ENCODE measurements at regions not wholly inside any gene's neighbourhood (a gene's known extent, or its start where the extent isn't known, plus 50 kb on each side); places are given as distances from the start of the nearest gene placed in this dataset.
A peak's percentile ranks its signal among the peaks of the same experiment; 100 is the strongest.
"Not testable (repeated sequence)": the region's sequence is repeated elsewhere in the genome, so short reads cannot be mapped to it uniquely, and the experiment has no call there.

DNA sequence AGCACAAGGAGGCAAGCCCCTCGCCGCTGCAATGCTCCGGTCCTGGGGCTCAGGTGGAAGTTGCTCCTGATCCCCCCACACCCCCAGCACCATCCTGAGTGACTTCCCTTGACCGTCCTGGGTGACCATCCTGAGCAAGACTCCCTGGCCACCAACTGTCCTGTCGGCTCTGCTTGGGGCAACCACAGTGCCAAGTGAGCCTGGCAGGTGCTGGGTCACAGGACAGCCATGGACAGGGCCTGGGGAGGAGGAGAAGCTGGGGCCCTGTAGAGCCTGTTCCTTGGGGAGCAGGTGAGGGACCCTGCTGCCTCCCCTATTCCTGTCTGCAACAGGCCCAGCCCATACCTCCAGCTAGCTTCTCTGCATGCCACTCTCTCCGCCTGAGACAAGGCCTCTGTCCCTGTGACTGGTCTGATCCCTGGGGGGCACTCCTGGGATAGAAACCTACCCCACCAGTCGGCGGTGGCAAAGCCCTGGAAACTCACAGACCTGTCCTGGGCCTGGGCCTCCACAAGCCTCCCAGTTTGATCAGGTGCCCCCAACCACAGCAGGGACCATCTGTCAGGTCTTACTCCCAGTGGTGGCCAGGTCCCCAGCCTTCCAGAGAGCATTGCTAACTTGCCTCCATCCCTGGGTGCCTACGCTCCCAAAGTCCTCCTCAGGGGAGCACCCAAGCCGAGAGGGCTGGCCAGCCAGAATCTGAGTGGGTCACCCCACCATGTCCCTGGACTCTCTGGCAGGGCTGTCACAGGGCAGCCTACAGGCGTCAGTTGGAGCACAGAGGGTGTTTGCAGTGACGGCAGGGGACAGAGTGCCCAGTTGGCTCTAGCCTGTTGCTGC is 68.7 kb upstream of the WNT7B start:
- Mint-ChIP-seq H3K27me3 (no peaks in the 10 kb centered on the region), H3K27ac (no peak overlapping the region), H3K36me3 (ENCODE audit: low read depth) (no peaks in the 10 kb centered on the region), H3K4me1 (no peaks in the 10 kb centered on the region), H3K9me3 (no peaks in the 10 kb centered on the region), H3K4me3 (peak overlapping the region; percentile 51)
- DNase-seq: no peak
- intact Hi-C loops (cut with micrococcal nuclease): no loop called here

DNA sequence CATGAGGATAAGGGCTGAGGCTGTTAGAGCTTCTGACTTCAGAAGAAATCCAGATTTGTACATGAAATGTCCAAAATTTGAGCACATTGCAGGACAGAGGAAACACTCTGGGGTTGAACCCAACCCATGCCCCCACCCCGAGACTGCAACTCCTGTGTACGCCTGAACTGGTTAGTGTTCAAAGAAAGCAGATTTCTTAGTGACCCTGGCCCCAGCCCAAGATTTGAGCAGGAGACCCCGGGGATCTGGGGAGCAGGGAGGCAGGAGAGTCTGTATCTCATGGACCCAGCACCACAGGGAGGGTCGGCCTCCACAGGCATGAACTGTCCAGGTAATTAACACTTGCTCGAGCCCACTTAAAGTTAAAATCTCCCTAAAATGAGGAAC is 69.3 kb upstream of the WNT7B start:
- DNase-seq: no peak
- intact Hi-C loops (cut with micrococcal nuclease): no loop called here
- Mint-ChIP-seq H3K9me3 (no peaks in the 10 kb centered on the region), H3K4me1 (no peaks in the 10 kb centered on the region), H3K36me3 (ENCODE audit: low read depth) (no peaks in the 10 kb centered on the region), H3K4me3 (no peak overlapping the region), H3K27ac (no peak overlapping the region), H3K27me3 (no peaks in the 10 kb centered on the region)

DNA sequence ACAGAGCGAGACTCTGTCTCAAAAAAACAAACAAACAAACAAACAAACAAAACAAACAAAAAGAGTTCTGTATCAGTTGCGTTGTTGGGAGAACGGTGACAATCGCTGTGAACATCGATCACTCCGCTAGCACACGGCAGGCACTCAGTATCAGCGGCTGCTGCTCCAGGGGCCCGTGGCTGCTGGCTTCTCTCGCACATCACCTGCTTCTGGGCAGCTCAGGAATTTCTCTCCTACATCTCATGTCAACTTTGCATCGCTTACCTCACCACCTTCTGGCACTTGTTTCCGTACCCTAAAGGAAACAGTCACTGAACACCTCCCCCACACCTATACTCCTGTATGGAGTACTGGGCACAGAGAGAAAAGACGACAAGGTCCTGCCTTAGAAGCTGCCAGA is 70.3 kb upstream of the WNT7B start:
- no peak for DNase-seq
- no peaks in the 10 kb centered on the region for H3K36me3 Mint-ChIP-seq (ENCODE audit: low read depth)
- H3K4me3 Mint-ChIP-seq: no peak overlapping the region
- H3K4me1 Mint-ChIP-seq: peaks cover 2% of the 10 kb centered on the region
- no peaks in the 10 kb centered on the region for H3K9me3 Mint-ChIP-seq
- no peaks in the 10 kb centered on the region for H3K27me3 Mint-ChIP-seq
- intact Hi-C loops (cut with micrococcal nuclease): no loop called here
- no peak overlapping the region for H3K27ac Mint-ChIP-seq

DNA sequence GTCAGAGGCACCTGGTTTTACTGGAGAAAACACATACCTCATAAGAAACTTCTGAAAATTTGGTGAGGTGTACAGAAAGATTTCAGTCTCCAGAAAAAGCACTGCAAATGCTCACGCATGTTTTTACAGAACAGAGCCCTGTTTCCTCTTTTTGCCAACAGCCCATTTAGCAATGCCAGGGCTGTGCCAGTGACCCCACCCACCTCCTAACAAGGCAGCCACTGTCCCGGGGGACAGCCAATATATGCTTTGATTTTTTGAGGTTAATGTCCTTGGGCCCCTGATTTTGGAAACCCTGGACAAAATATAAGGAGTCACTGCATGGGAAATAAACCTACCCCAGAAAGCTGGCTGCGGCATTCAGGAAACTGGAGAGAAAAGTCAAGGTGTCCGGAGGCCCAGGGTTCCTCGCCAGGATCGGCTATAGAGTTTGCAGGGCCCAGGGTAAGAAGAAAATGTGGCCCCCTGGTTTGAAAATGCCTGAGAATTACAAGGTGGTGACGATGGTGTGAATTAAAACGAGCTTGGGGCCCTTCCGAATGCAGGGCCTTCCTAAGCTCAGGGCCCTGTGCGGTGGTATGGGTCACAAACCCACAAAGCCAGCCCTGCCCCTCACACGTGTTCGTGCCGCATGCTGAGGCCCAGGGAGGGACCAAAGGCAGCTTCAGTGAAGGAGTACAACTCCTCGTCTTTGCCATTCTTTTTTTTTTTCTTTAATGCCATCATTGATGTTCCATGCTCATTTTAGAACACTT is 71.1 kb upstream of the WNT7B start:
- Mint-ChIP-seq H3K27ac (no peak overlapping the region), H3K36me3 (ENCODE audit: low read depth) (no peaks in the 10 kb centered on the region), H3K4me1 (peaks cover 5% of the 10 kb centered on the region)

DNA sequence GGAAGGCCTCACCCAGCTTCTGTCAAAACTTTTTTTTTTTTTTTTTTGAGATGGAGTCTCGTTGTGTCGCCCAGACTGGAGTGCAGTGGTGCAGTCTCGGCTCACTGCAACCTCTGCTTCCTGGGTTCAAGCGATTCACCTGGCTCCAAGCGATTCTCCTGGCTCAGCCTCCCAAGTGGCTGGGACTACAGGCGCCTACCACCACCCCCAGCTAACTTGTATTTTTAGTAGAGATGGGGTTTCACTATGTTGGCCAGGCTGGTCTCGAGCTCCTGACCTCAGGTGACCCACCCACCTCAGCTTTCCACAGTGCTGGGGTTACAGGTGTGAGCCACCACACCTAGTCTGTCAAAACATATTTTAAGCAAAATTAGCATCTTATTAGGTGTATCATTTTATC is 71.7 kb upstream of the WNT7B start:
- H3K4me3 Mint-ChIP-seq; H3K36me3 Mint-ChIP-seq (ENCODE audit: low read depth); H3K9me3 Mint-ChIP-seq; H3K27ac Mint-ChIP-seq; H3K4me1 Mint-ChIP-seq; intact Hi-C loops (cut with micrococcal nuclease); H3K27me3 Mint-ChIP-seq; DNase-seq: not testable (repeated sequence)

More for the DNA sequence above, 71.1 kb upstream of the WNT7B start:
- Mint-ChIP-seq H3K9me3 (no peaks in the 10 kb centered on the region), H3K4me3 (no peak overlapping the region), H3K27me3 (no peaks in the 10 kb centered on the region)
- DNase-seq: no peak
- intact Hi-C loops (cut with micrococcal nuclease): no loop called here

DNA sequence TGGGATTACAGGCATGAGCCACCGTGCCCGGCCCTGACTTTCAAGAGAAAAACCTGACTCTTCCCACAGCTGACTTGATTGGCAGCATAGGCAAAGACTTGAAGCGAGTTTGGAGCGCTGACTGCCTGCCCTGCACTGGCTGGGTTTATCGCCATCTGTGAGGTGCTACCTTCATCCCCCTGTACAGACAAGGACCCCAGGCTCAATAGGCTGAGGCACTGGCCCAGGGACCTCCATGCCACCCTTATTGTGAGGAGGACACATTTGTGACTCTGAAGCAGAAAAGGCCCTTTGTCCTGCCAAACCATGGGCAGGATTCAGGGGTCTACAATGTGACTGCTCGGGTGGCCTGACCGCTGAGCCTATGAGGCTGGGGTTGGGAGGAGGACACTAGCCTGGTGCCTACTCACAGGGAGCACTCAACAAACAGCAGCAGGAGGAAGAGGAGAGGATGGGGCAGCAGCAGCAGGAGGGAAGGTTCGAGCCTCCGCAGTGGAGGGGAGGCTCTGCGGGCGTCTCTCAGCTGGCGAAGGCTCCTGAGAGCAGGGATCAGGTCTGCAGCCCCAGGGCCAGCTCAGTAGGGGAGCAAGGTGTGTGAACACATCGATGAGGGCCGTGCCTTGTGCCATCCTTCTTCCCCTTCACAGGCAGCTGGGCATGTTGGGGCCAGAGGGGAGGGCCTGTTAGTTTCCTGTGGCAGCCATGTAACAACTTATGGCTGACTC is 72.9 kb upstream of the WNT7B start:
- H3K27me3 Mint-ChIP-seq: no peaks in the 10 kb centered on the region
- H3K4me3 Mint-ChIP-seq: no peak overlapping the region
- no peaks in the 10 kb centered on the region for H3K9me3 Mint-ChIP-seq
- DNase-seq: no peak
- peak overlapping the region; percentile 4 for H3K27ac Mint-ChIP-seq
- peaks cover 11% of the 10 kb centered on the region for H3K4me1 Mint-ChIP-seq
- intact Hi-C loops (cut with micrococcal nuclease): no loop called here
- H3K36me3 Mint-ChIP-seq (ENCODE audit: low read depth): no peaks in the 10 kb centered on the region

DNA sequence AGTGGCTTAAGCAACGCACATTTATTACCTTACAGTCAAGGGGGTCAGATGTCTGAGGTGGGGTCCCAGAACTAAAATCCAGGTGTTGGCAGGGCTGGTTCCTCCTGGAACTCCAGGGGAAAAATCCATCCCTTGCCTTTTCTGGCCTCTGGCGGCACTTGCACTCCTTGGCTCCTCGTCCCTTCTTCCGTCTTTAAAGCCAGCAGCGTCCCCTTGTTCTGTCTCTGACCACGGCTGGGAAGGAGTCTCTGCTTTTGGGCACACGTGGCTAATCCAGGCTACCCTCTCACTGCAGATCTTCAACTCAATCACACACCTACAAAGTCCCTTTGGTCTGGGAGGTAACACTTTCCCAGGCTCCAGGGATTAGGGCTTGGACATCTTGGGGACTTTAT is 73.5 kb upstream of the WNT7B start:
- H3K4me3 Mint-ChIP-seq: no peak overlapping the region
- peaks cover under 1% of the 10 kb centered on the region for H3K36me3 Mint-ChIP-seq (ENCODE audit: low read depth)
- intact Hi-C loops (cut with micrococcal nuclease): no loop called here

DNA sequence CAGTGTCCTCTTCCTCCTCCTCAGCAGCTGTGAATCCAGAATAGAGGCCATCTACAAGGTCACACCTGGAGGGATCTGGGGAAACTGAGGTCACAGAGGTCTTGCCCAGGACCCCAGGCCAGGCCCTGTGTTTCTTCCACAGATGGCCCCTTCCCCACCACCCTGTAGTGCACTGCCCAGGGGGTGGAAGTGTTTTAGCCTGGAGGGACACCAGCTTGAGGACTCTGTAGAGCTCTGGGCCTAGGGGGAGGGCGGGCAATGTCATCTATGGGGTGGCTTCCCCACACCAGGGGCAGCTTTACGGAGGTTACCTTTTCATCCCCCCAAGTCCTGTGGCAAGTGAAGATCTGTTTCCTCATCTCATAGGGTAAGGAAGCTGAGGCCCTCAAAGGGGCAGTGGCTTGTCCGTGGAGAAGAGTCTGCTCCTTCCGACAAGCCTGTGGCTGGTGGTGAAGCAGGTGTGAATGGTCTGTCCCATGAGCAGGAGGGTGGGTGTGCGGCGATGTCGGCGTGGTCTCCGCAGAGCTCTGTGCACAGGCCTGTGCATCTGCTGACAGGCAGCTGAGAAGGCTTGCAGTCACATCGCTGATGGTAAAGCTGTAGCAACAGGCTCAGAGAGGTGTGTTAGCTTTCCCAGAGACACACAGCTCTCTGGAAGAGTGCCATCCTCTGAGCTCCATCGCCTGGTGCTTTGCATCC is 74.1 kb upstream of the WNT7B start:
- intact Hi-C loops (cut with micrococcal nuclease): no loop called here
- Mint-ChIP-seq H3K4me3 (no peak overlapping the region), H3K27me3 (no peaks in the 10 kb centered on the region), H3K27ac (peak overlapping the region; percentile 40), H3K36me3 (ENCODE audit: low read depth) (peaks cover 1% of the 10 kb centered on the region), H3K9me3 (no peaks in the 10 kb centered on the region), H3K4me1 (peaks cover 17% of the 10 kb centered on the region)
- no peak for DNase-seq

More for the DNA sequence above, 73.5 kb upstream of the WNT7B start:
- Mint-ChIP-seq H3K4me1 (peaks cover 16% of the 10 kb centered on the region), H3K27me3 (no peaks in the 10 kb centered on the region), H3K27ac (no peak overlapping the region), H3K9me3 (no peaks in the 10 kb centered on the region)
- no peak for DNase-seq

DNA sequence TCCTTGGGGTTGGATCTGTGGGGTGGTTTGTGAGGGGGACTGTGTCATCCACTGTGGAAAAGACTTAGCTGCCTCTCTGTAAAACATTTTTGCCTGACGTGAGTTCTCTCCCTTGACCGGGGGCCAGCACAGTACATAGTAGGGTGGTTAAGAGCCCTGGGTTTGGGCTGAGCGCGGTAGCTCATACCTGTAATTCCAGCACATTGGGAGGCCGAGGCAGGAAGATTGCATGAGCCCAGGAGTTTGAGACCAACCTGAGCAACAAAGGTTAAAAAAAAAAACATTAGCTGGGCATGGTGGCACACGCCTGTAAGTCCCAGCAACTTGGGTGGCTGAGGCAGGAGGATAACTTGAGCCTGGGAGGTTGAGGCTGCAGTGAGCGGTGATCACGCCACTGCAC is 74.7 kb upstream of the WNT7B start:
- intact Hi-C loops (cut with micrococcal nuclease): no loop called here
- Mint-ChIP-seq H3K4me1 (peaks cover 21% of the 10 kb centered on the region), H3K27ac (no peak overlapping the region), H3K4me3 (peak overlapping the region; percentile 35), H3K36me3 (ENCODE audit: low read depth) (peaks cover 1% of the 10 kb centered on the region), H3K27me3 (no peaks in the 10 kb centered on the region), H3K9me3 (no peaks in the 10 kb centered on the region)
- DNase-seq: no peak

DNA sequence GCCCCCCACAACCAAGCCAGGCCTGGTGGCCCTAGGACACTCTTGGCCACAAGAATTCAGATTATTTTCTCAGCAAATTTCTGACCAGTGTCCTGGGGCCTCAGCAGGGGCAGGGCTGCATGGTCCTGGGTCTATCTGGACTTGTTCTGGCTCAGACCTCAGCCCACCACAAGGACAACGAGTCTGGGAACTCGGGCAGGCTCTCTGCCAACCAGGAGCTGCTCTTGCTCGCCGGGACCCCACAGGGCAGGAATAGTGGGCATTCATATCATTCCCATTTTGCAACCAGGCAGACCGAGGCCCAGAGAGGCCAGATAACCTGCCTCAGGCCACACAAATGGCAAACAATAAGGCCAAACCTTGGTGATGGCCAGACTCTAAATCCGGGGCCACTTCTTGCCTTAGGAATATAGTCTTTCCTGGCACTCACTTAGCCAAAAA is 75.4 kb upstream of the WNT7B start:
- intact Hi-C loops (cut with micrococcal nuclease): no loop called here
- Mint-ChIP-seq H3K4me1 (peaks cover 24% of the 10 kb centered on the region), H3K4me3 (peak overlapping the region; percentile 91), H3K9me3 (no peaks in the 10 kb centered on the region), H3K27ac (peak overlapping the region; percentile 94), H3K27me3 (no peaks in the 10 kb centered on the region), H3K36me3 (ENCODE audit: low read depth) (peaks cover 1% of the 10 kb centered on the region)
- no peak for DNase-seq

DNA sequence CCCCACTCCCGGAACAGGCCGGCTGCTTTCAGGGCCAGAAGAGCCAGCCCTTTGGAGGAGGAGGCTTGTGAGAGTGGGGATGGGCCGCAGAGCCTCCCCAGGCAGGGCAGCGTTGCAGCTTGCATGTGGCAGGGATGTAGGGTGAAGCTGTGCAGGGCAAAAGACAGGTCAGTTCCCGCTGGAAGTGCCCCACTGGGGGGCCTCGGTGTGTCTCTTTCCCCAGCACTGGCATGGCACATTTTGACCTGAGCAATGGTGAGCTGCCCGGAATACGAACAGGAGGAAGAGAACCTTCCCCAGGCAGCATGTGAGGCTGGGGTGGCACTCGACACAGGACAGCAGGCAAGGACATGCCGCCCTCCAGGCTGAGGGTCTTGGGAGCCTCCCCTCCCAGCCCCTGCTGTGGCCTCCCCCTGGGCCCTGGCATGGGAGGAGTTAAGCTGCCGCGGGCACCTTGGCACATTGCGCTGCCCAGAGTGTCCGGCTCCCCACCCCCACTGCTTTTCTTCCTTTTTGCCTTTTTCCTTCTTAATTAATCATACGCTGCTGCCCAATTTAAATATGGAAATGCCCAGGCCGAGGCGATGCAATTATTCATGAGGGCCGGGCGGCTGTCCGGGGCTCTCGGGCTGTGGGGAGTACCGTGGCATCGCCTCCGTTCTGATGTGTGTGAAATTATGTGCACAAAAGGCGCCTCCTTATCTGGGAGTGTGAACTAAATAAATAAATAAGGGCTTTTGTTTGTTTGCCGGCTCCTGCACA is 76.0 kb upstream of the WNT7B start:
- Mint-ChIP-seq H3K27ac (peak overlapping the region; percentile 94), H3K9me3 (no peaks in the 10 kb centered on the region), H3K36me3 (ENCODE audit: low read depth) (peaks cover 1% of the 10 kb centered on the region), H3K4me3 (peak overlapping the region; percentile 91), H3K27me3 (no peaks in the 10 kb centered on the region), H3K4me1 (peaks cover 28% of the 10 kb centered on the region)
- peak; percentile 75 for DNase-seq
- intact Hi-C loops (cut with micrococcal nuclease): no loop called here

DNA sequence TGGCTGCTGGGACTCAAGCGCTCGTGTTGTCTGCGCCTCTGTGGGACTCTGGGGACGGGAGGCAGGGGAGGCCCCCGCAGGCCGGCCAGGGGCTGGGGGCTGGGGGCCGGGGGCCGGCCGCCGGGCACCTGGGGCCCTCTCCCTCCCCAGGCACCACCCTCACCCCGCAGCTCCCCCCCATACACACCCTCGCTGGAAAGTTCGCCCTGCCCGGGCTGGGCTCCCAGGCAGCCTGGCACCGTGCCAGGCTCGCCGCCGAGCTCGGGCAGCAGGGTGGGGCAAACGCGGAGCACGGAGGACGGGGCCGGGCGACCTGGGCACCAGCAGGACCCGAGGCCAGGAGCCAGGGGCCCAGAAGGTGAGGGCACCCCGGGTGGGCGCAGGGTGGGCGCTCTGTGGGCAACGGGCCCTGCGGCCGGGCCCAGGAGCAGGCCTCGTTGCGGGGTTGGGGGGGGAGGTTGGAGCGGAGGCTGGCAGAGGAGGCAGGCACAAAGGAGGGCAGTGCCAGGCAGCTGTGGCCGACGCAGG is 76.7 kb upstream of the WNT7B start:
- H3K4me1 Mint-ChIP-seq: peaks cover 33% of the 10 kb centered on the region
- peak overlapping the region; percentile 94 for H3K27ac Mint-ChIP-seq
- H3K9me3 Mint-ChIP-seq: no peaks in the 10 kb centered on the region
- H3K36me3 Mint-ChIP-seq (ENCODE audit: low read depth): peaks cover 1% of the 10 kb centered on the region
- intact Hi-C loops (cut with micrococcal nuclease): loop anchor here (2.0 kb wide), 1 partner anchor 17 kb away; no protein-coding TSS in a partner anchor
- no peaks in the 10 kb centered on the region for H3K27me3 Mint-ChIP-seq
- peak; percentile 82 for DNase-seq
- H3K4me3 Mint-ChIP-seq: peak overlapping the region; percentile 91

Measured in activated CD4-positive, alpha-beta T cell treated with anti-CD3 and anti-CD28 coated beads, Interleukin-2, amount 10 ng/mL, durations not matched to agents 24 days and 14 days (primary cell).